Hepatocyte (in vitro differentiated cells): ENCODE measurements at regions not wholly inside any gene's neighbourhood (a gene's known extent, or its start where the extent isn't known, plus 50 kb on each side); places are given as distances from the start of the nearest gene placed in this dataset.

ENCODE experiments used
- EZH2 ChIP-seq: fragments of 200-600 bp; sonication (generic); IDR thresholded peaks from 2 replicates; pipeline ENCODE4 v1.6.1; 2016; ENCODE audit warnings: antibody characterized with exemption, mild to moderate bottlenecking, borderline replicate concordance
- EZH2phosphoT487 ChIP-seq: fragments of 200-600 bp; sonication (generic); IDR thresholded peaks from one replicate; pipeline ENCODE4 v1.6.1; 2018; ENCODE audit warnings: antibody characterized with exemption, mild to moderate bottlenecking, low read depth, moderate library complexity; ENCODE audit not compliant: unreplicated experiment, severe bottlenecking
- TF ChIP-seq, protein P1 (sequence below): fragments of 200-600 bp; sonication (generic); IDR thresholded peaks from 2 replicates; pipeline ENCODE4 v1.5.1; 2016; ENCODE audit warnings: antibody characterized with exemption, mild to moderate bottlenecking; ENCODE audit not compliant: poor library complexity

DNA sequence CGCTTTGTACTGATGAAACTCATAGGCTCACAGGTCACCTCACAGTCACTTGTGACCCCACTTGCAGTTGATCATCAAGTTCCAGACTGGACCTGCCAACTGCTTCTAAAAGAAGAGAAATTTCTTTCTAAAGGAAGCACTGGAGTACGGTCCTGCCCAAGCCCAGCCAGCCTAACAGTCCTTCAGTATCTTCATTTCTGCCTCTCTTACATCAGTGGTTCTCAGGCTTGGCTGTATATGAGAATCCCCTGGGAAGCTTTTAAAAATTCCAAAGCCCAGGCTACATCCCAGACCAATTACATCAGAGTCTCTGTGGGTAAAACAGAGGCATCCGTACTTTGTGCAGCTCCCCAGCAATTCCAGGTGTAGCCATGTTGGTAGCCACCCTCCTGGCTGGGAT is 282.1 kb downstream of the NFIB start:
- TF ChIP-seq EZH2phosphoT487 = no peak
- TF ChIP-seq, protein P1, sequence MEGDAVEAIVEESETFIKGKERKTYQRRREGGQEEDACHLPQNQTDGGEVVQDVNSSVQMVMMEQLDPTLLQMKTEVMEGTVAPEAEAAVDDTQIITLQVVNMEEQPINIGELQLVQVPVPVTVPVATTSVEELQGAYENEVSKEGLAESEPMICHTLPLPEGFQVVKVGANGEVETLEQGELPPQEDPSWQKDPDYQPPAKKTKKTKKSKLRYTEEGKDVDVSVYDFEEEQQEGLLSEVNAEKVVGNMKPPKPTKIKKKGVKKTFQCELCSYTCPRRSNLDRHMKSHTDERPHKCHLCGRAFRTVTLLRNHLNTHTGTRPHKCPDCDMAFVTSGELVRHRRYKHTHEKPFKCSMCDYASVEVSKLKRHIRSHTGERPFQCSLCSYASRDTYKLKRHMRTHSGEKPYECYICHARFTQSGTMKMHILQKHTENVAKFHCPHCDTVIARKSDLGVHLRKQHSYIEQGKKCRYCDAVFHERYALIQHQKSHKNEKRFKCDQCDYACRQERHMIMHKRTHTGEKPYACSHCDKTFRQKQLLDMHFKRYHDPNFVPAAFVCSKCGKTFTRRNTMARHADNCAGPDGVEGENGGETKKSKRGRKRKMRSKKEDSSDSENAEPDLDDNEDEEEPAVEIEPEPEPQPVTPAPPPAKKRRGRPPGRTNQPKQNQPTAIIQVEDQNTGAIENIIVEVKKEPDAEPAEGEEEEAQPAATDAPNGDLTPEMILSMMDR = no peak
- TF ChIP-seq EZH2 = no peak
